T-cell (primary cell): ENCODE measurements at regions not wholly inside any gene's neighbourhood (a gene's known extent, or its start where the extent isn't known, plus 50 kb on each side); places are given as distances from the start of the nearest gene placed in this dataset.

Experiments
- ATAC-seq, 4 experiments: fragments of 200-7000 bp in 3 of 4; fragments of 150-1000 bp in 1 of 4; cut with Tn5 transposase; replicated peaks in 1 of 4; 1 replicate in 3 of 4; 2 replicates in 1 of 4; pipeline ENCODE4 v1.10.0; 2021; ENCODE audit warnings: moderate library complexity in 3 of 4, mild to moderate bottlenecking in 2 of 4, moderate number of reproducible peaks in 1 of 4
- CTCF ChIA-PET, 2 donors: fragments of 300-600 bp; sonication (Branson Sonifier 250); formaldehyde crosslinking; loops; one replicate each; lab custom pipeline; 2022; ENCODE audit warnings: antibody characterized with exemption in 2 of 2; lab: Charles Lee
- POLR2A ChIA-PET, 2 donors: fragments of 300-600 bp; sonication (Branson Sonifier 250); formaldehyde crosslinking; loops; one replicate each; lab custom pipeline; 2022; ENCODE audit warnings: antibody characterized with exemption in 2 of 2; lab: Charles Lee
- DNase-seq, 35 experiments: peaks; one replicate each; pipeline versions ENCODE4 v3.0.0 to v3.0.0-alpha.2; 2013 to 2023
- H3K27ac ChIP-seq: one replicate; pipeline ENCODE4 v1.5.1; 2013; ENCODE audit warnings: low read length
- H3K27me3 ChIP-seq, 2 experiments: replicated peaks in 1 of 2; 1 replicate in 1 of 2; 2 replicates in 1 of 2; pipeline versions ENCODE4 v1.6.1 to v1.7.0; 2013; ENCODE audit warnings: low read length in 1 of 2, mixed read lengths in 1 of 2; ENCODE audit not compliant: control insufficient read depth in 2 of 2, insufficient read depth in 2 of 2; ENCODE audit errors: extremely low read depth in 1 of 2
- H3K36me3 ChIP-seq, 2 donors: 1 replicate in 1 of 2; 2 replicates in 1 of 2; pipeline versions ENCODE4 v1.6.1 to v1.7.0; 2013; ENCODE audit warnings: low read length in 1 of 2; ENCODE audit not compliant: control insufficient read depth in 2 of 2, insufficient read depth in 1 of 2; ENCODE audit errors: extremely low read depth in 1 of 2
- H3K4me1 ChIP-seq, 2 experiments: 1 replicate in 1 of 2; 2 replicates in 1 of 2; pipeline versions ENCODE4 v1.6.1 to v1.7.0; 2013; ENCODE audit warnings: low read length in 2 of 2, mixed read lengths in 1 of 2; ENCODE audit not compliant: insufficient read depth in 2 of 2, control insufficient read depth in 1 of 2; ENCODE audit errors: extremely low read depth in 1 of 2
- H3K4me3 ChIP-seq, 2 donors: 1 replicate in 1 of 2; 2 replicates in 1 of 2; pipeline versions ENCODE4 v1.5.1 to v1.7.0; 2013; ENCODE audit warnings: mild to moderate bottlenecking in 2 of 2, low read length in 1 of 2, moderate library complexity in 1 of 2; ENCODE audit not compliant: control insufficient read depth in 1 of 2; ENCODE audit errors: extremely low read depth in 1 of 2
- H3K9me3 ChIP-seq: 2 replicates; pipeline ENCODE4 v1.7.0; 2013
- H3K27ac Mint-ChIP-seq, 2 donors: one replicate each; pipeline ENCODE4 v1.8.0; 2020 to 2021; ENCODE audit warnings: mild to moderate bottlenecking in 2 of 2, mixed read lengths in 2 of 2
- H3K27me3 Mint-ChIP-seq, 2 donors: one replicate each; pipeline ENCODE4 v1.8.0; 2021 to 2022; ENCODE audit warnings: mixed read lengths in 2 of 2
- H3K36me3 Mint-ChIP-seq: one replicate; pipeline ENCODE4 v1.8.0; 2021; ENCODE audit warnings: mixed read lengths
- H3K4me1 Mint-ChIP-seq, 3 donors: one replicate each; pipeline ENCODE4 v1.8.0; 2020 to 2022; ENCODE audit warnings: mixed read lengths in 3 of 3, mild to moderate bottlenecking in 1 of 3
- H3K4me3 Mint-ChIP-seq, 3 donors: one replicate each; pipeline ENCODE4 v1.8.0; 2020 to 2022; ENCODE audit warnings: mild to moderate bottlenecking in 3 of 3, mixed read lengths in 3 of 3, moderate library complexity in 3 of 3
- H3K9me3 Mint-ChIP-seq, 3 donors: one replicate each; pipeline ENCODE4 v1.8.0; 2020 to 2022; ENCODE audit warnings: mixed read lengths in 3 of 3
- WGBS: methylation state at CpG from one replicate; pipeline ENCODE4 v1.1.5; 2013; ENCODE audit warnings: missing lambda C conversion rate; ENCODE audit not compliant: insufficient coverage; 5-methylcytosine and 5-hydroxymethylcytosine counted together

DNA sequence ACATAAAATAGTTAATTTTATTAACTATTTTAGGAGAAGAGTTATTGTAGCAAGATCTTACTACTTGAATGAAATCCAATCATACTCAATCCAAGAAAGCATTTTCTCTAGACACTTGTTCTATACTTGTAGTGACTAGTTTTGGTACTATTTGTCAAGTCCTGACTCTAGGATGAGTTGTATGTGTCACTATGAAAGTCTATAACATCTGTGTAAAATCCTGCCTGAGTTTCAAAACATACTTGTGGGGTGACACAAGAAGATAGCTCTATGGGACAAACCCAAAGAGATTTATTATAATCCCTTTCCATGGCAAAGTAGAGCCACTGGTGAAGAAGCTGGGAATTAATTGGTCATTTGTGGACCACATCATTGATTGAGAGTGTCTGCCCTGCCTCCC is 1042.2 kb upstream of the ADGRL4 start:
- no peak for ATAC-seq
- CTCF ChIA-PET = no interaction called here

DNA sequence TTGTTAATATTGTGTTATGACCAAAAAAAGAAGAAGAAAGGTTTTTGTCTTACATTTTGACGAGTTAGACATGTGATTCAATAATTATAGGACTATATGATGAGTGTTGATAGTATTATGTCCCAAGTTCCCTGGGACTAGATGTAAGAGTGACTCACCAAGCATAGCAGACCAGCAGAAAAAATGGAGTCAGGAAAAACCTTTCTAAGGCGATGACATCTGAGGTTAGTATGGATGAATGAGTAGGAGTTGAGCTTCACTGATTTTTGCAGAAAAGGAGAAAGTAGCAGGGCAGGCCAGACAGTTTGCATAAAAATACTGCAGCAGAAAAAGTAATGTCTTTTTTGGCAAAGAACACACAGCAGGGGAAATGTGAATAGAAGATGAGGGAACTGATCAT is 1041.3 kb upstream of the ADGRL4 start:
- Mint-ChIP-seq H3K27ac (no peak overlapping the region), H3K27me3 (no peaks in the 10 kb centered on the region), H3K4me1 (no peaks in the 10 kb centered on the region), H3K36me3 (no peaks in the 10 kb centered on the region), H3K9me3 (peaks cover 6 to 12% (median 11%) of the 10 kb centered on the region in 3 donors), H3K4me3 (no peak overlapping the region)
- H3K4me3 ChIP-seq = no peak overlapping the region
- H3K9me3 ChIP-seq = no peaks in the 10 kb centered on the region
- DNase-seq = no peak
- no peak overlapping the region for H3K27ac ChIP-seq
- no peaks in the 10 kb centered on the region for H3K4me1 ChIP-seq
- 80% methylated on average over 1 of the region's 2 CpGs for WGBS
- ATAC-seq = no peak
- CTCF ChIA-PET = no interaction called here
- no peaks in the 10 kb centered on the region for H3K36me3 ChIP-seq
- POLR2A ChIA-PET = no interaction called here
- no peaks in the 10 kb centered on the region for H3K27me3 ChIP-seq

More for the DNA sequence above, 1042.2 kb upstream of the ADGRL4 start:
- Histone ChIP-seq H3K9me3 (no peaks in the 10 kb centered on the region), H3K36me3 (no peaks in the 10 kb centered on the region), H3K27ac (no peak overlapping the region), H3K27me3 (no peaks in the 10 kb centered on the region), H3K4me3 (no peak overlapping the region), H3K4me1 (no peaks in the 10 kb centered on the region)
- H3K4me3 Mint-ChIP-seq = no peak overlapping the region
- DNase-seq = no peak
- no peak overlapping the region for H3K27ac Mint-ChIP-seq
- H3K4me1 Mint-ChIP-seq = no peaks in the 10 kb centered on the region
- POLR2A ChIA-PET = no interaction called here
- peaks cover 4 to 14% (median 11%) of the 10 kb centered on the region in 3 donors for H3K9me3 Mint-ChIP-seq
- H3K36me3 Mint-ChIP-seq = no peaks in the 10 kb centered on the region
- H3K27me3 Mint-ChIP-seq = no peaks in the 10 kb centered on the region

GRCh38 chr1:80044662-80045061 is 1038.1 kb upstream of the ADGRL4 start:
- DNase-seq (no peak), ATAC-seq (no peak)
- no peaks in the 10 kb centered on the region for H3K4me1 ChIP-seq
- CTCF ChIA-PET = no interaction called here
- no peak overlapping the region for H3K27ac ChIP-seq
- Mint-ChIP-seq H3K4me1 (no peaks in the 10 kb centered on the region), H3K27ac (no peak overlapping the region), H3K9me3 (peaks cover 8 to 18% (median 8%) of the 10 kb centered on the region in 3 donors), H3K27me3 (no peaks in the 10 kb centered on the region), H3K4me3 (no peak overlapping the region), H3K36me3 (no peaks in the 10 kb centered on the region)
- POLR2A ChIA-PET = no interaction called here
- H3K27me3 ChIP-seq = no peaks in the 10 kb centered on the region
- H3K4me3 ChIP-seq = no peak overlapping the region
- H3K36me3 ChIP-seq = no peaks in the 10 kb centered on the region
- no peaks in the 10 kb centered on the region for H3K9me3 ChIP-seq

DNA sequence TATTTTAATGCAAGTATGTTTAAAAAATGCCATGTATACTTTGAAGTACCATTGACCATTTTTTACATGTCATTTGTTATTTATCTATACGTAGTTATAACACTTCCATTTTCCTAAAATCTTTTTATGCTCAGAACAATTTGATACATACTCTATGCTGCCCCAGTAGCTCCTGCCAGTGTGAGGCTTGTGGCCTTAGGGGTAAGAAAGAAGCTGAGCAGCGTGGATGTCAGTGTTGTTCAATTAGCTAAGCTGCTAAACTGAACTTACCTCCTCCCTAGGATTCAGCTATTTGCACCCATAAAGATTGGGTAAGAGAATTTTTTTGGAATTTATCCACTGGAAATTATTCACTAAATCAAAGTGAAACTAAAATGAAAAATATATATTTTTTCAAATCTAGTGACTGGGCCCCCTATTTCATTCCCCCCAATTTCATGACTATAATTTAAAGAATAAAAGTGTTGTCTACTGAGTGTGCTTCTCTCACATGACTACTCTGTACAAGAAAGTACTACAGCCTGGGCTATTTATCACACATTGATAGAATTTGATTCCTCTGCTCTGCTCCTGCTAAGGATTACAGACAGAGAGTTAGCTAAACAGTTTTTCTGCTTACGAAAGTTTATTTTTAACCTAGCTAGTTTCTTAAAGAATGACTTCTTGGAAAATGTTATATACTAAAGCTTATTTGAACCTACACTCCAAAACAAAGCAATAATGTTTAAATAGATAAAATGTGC is 1030.3 kb upstream of the ADGRL4 start:
- Mint-ChIP-seq H3K4me1 (no peaks in the 10 kb centered on the region), H3K9me3 (peaks cover 6 to 36% (median 9%) of the 10 kb centered on the region in 3 donors), H3K27ac (no peak overlapping the region), H3K4me3 (no peak overlapping the region), H3K36me3 (no peaks in the 10 kb centered on the region), H3K27me3 (no peaks in the 10 kb centered on the region)
- no peak overlapping the region for H3K4me3 ChIP-seq
- H3K36me3 ChIP-seq = no peaks in the 10 kb centered on the region
- H3K27ac ChIP-seq = no peak overlapping the region
- DNase-seq (no peak), ATAC-seq (no peak)
- ChIA-PET POLR2A (no interaction called here), CTCF (no interaction called here)
- WGBS = no CpG with 5 or more reads among the region's 3 CpGs
- no peaks in the 10 kb centered on the region for H3K4me1 ChIP-seq
- no peaks in the 10 kb centered on the region for H3K9me3 ChIP-seq
- H3K27me3 ChIP-seq = no peaks in the 10 kb centered on the region

GRCh38 chr1:80023358-80023757 is 1016.8 kb upstream of the ADGRL4 start:
- no peak for ATAC-seq
- H3K36me3 ChIP-seq = no peaks in the 10 kb centered on the region

GRCh38 chr1:80021891-80022290 is 1015.4 kb upstream of the ADGRL4 start:
- Mint-ChIP-seq H3K36me3 (no peaks in the 10 kb centered on the region), H3K27me3 (no peaks in the 10 kb centered on the region), H3K4me1 (no peaks in the 10 kb centered on the region), H3K4me3 (no peak overlapping the region), H3K9me3 (peaks cover 11 to 21% (median 13%) of the 10 kb centered on the region in 3 donors), H3K27ac (no peak overlapping the region)
- Histone ChIP-seq H3K27me3 (no peaks in the 10 kb centered on the region), H3K9me3 (no peaks in the 10 kb centered on the region), H3K27ac (no peak overlapping the region), H3K4me3 (no peak overlapping the region), H3K4me1 (no peaks in the 10 kb centered on the region), H3K36me3 (no peaks in the 10 kb centered on the region)
- ATAC-seq (no peak), DNase-seq (no peak)
- CTCF ChIA-PET = no interaction called here
- POLR2A ChIA-PET = no interaction called here

More at GRCh38 chr1:80023358-80023757, 1016.8 kb upstream of the ADGRL4 start:
- ChIA-PET CTCF (no interaction called here), POLR2A (no interaction called here)
- Mint-ChIP-seq H3K27ac (no peak overlapping the region), H3K36me3 (no peaks in the 10 kb centered on the region), H3K9me3 (peaks cover 3 to 16% (median 9%) of the 10 kb centered on the region in 3 donors), H3K4me3 (no peak overlapping the region), H3K4me1 (no peaks in the 10 kb centered on the region), H3K27me3 (no peaks in the 10 kb centered on the region)
- no peaks in the 10 kb centered on the region for H3K4me1 ChIP-seq
- no peak overlapping the region for H3K27ac ChIP-seq
- H3K27me3 ChIP-seq = no peaks in the 10 kb centered on the region
- no CpG with 5 or more reads among the region's 1 CpG for WGBS
- no peaks in the 10 kb centered on the region for H3K9me3 ChIP-seq
- H3K4me3 ChIP-seq = no peak overlapping the region
- no peak for DNase-seq

- H3K27me3 ChIP-seq = no peaks in the 10 kb centered on the region
- ChIA-PET CTCF (no interaction called here), POLR2A (no interaction called here)
- H3K4me3 ChIP-seq = no peak overlapping the region
- Mint-ChIP-seq H3K4me1 (no peaks in the 10 kb centered on the region), H3K9me3 (peaks cover 7 to 15% (median 14%) of the 10 kb centered on the region in 3 donors), H3K27me3 (no peaks in the 10 kb centered on the region), H3K27ac (no peak overlapping the region), H3K36me3 (no peaks in the 10 kb centered on the region), H3K4me3 (no peak overlapping the region)
- DNase-seq (no peak), ATAC-seq (no peak)
- no peak overlapping the region for H3K27ac ChIP-seq
- no CpG with 5 or more reads among the region's 3 CpGs for WGBS
- H3K9me3 ChIP-seq = no peaks in the 10 kb centered on the region
- no peaks in the 10 kb centered on the region for H3K4me1 ChIP-seq
- no peaks in the 10 kb centered on the region for H3K36me3 ChIP-seq
These were observed 1011.8 kb upstream of the ADGRL4 start for GRCh38 chr1:80018348-80018747.
